HL-60 (cell line): ENCODE measurements at regions not wholly inside any gene's neighbourhood (a gene's known extent, or its start where the extent isn't known, plus 50 kb on each side); places are given as distances from the start of the nearest gene placed in this dataset.

Experiments
- DNase-seq, 2 experiments: peaks; one replicate each; pipeline ENCODE4 v3.0.0-alpha.2; 2010 to 2020; ENCODE audit warnings: low read depth in 1 of 2, low spot score in 1 of 2
- H3K27ac ChIP-seq: fragments of 250-450 bp; sonication (Bioruptor Pico); replicated peaks from 2 replicates; pipeline ENCODE4 v1.5.1; 2020; ENCODE audit warnings: mild to moderate bottlenecking, moderate library complexity
- H3K27me3 ChIP-seq: fragments of 250-450 bp; sonication (Bioruptor Pico); 2 replicates; pipeline ENCODE4 v1.5.1; 2021; ENCODE audit warnings: mild to moderate bottlenecking, moderate library complexity; ENCODE audit not compliant: insufficient read depth, poor library complexity, severe bottlenecking
- H3K4me3 ChIP-seq: replicated peaks from 2 replicates; pipeline ENCODE4 v1.5.1; 2011; ENCODE audit warnings: mild to moderate bottlenecking, control low read depth, low read length; ENCODE audit not compliant: insufficient read depth
- CTCF ChIP-seq: IDR thresholded peaks from one replicate; pipeline ENCODE4 v1.5.1; 2011; ENCODE audit warnings: low read length, control low read depth, inconsistent platforms; ENCODE audit not compliant: insufficient read depth
- GABPA ChIP-seq: IDR thresholded peaks from 2 replicates; pipeline ENCODE4 v1.6.1; 2012; ENCODE audit warnings: low read depth
- POLR2AphosphoS5 ChIP-seq: IDR thresholded peaks from 2 replicates; pipeline ENCODE4 v1.6.1; 2012; ENCODE audit warnings: low read depth
- REST ChIP-seq: IDR thresholded peaks from 2 replicates; pipeline ENCODE4 v1.6.1; 2012; ENCODE audit warnings: low read depth; ENCODE audit not compliant: insufficient replicate concordance
- SPI1 ChIP-seq: IDR thresholded peaks from 2 replicates; pipeline ENCODE4 v1.6.1; 2012; ENCODE audit warnings: low read depth, mild to moderate bottlenecking, borderline replicate concordance

- Histone ChIP-seq H3K4me3 (no peak overlapping the region), H3K27ac (no peak overlapping the region), H3K27me3 (no peaks in the 10 kb centered on the region)
- no peak for DNase-seq
- TF ChIP-seq GABPA (no peak), SPI1 (no peak), POLR2AphosphoS5 (no peak), CTCF (no peak), REST (no peak)
Measured at GRCh38 chr1:30179942-30180543, 543.3 kb downstream of the MATN1 start.

GRCh38 chr1:30176477-30176876 lies 546.9 kb downstream of the MATN1 start:
- no peak overlapping the region for H3K4me3 ChIP-seq
- TF ChIP-seq REST (no peak), CTCF (no peak), SPI1 (no peak), POLR2AphosphoS5 (no peak), GABPA (no peak)
- H3K27me3 ChIP-seq: no peaks in the 10 kb centered on the region
- no peak for DNase-seq
- H3K27ac ChIP-seq: no peak overlapping the region

- DNase-seq: no peak
- H3K4me3 ChIP-seq: no peak overlapping the region
- H3K27ac ChIP-seq: no peak overlapping the region
- H3K27me3 ChIP-seq: no peaks in the 10 kb centered on the region
- TF ChIP-seq CTCF (no peak), SPI1 (no peak), POLR2AphosphoS5 (no peak), GABPA (no peak), REST (no peak)
Measured at GRCh38 chr1:30174499-30174898, 548.9 kb downstream of the MATN1 start.
